H9 (cell line): ENCODE measurements at regions not wholly inside any gene's neighbourhood (a gene's known extent, or its start where the extent isn't known, plus 50 kb on each side); places are given as distances from the start of the nearest gene placed in this dataset.

Source experiments
- DNase-seq: peaks from one replicate; pipeline ENCODE4 v3.0.0-alpha.2; 2017
- H2AFZ ChIP-seq: one replicate; pipeline ENCODE4 v1.6.1; 2013; ENCODE audit warnings: mild to moderate bottlenecking, low read length, control low read depth, moderate library complexity
- H2AK5ac ChIP-seq: 2 replicates; pipeline ENCODE4 v1.6.1; 2013; ENCODE audit warnings: low read length, control low read depth, mixed read lengths; ENCODE audit not compliant: insufficient read length
- H2BK120ac ChIP-seq: one replicate; pipeline ENCODE4 v1.6.1; 2013; ENCODE audit warnings: low read depth, mild to moderate bottlenecking, low read length, control low read depth, inconsistent platforms; ENCODE audit not compliant: poor library complexity, severe bottlenecking
- H2BK12ac ChIP-seq: 2 replicates; pipeline ENCODE4 v1.6.1; 2013; ENCODE audit warnings: low read length, control low read depth, mixed read lengths, low read depth; ENCODE audit not compliant: insufficient read length
- H2BK15ac ChIP-seq: 2 replicates; pipeline ENCODE4 v1.6.1; 2013; ENCODE audit warnings: low read depth, low read length, control low read depth
- H2BK20ac ChIP-seq: one replicate; pipeline ENCODE4 v1.6.1; 2013; ENCODE audit warnings: low read depth, mild to moderate bottlenecking, low read length, control low read depth, inconsistent platforms; ENCODE audit not compliant: poor library complexity, severe bottlenecking
- H2BK5ac ChIP-seq: 2 replicates; pipeline ENCODE4 v1.6.1; 2013; ENCODE audit warnings: low read length, control low read depth, mixed read lengths; ENCODE audit not compliant: insufficient read length
- H3K14ac ChIP-seq: 2 replicates; pipeline ENCODE4 v1.6.1; 2013; ENCODE audit warnings: low read length, control low read depth; ENCODE audit not compliant: insufficient read depth
- H3K18ac ChIP-seq: 2 replicates; pipeline ENCODE4 v1.6.1; 2013; ENCODE audit warnings: low read depth, mild to moderate bottlenecking, mixed read lengths, low read length, control low read depth; ENCODE audit not compliant: insufficient read length
- H3K23ac ChIP-seq: 2 replicates; pipeline ENCODE4 v1.6.1; 2013; ENCODE audit warnings: low read length, control low read depth, mixed read lengths, low read depth; ENCODE audit not compliant: insufficient read length
- H3K23me2 ChIP-seq: 2 replicates; pipeline ENCODE4 v1.6.1; 2013; ENCODE audit warnings: low read depth, mild to moderate bottlenecking, mixed read lengths, low read length, control low read depth; ENCODE audit not compliant: insufficient read length, poor library complexity, severe bottlenecking
- H3K27ac ChIP-seq: 2 replicates; pipeline ENCODE4 v1.5.1; 2013; ENCODE audit warnings: low read length, control low read depth, mixed read lengths, low read depth; ENCODE audit not compliant: insufficient read length
- H3K27me3 ChIP-seq: 2 replicates; pipeline ENCODE4 v1.6.1; 2013; ENCODE audit warnings: low read length, control low read depth, inconsistent platforms; ENCODE audit not compliant: insufficient read depth
- H3K4ac ChIP-seq: 2 replicates; pipeline ENCODE4 v1.6.1; 2013; ENCODE audit warnings: low read depth, mild to moderate bottlenecking, control low read depth, inconsistent platforms, low read length, moderate library complexity
- H3K4me1 ChIP-seq: 2 replicates; pipeline ENCODE4 v1.6.1; 2013; ENCODE audit warnings: low read length, control low read depth, inconsistent platforms; ENCODE audit not compliant: insufficient read depth
- H3K4me2 ChIP-seq: 2 replicates; pipeline ENCODE4 v1.6.1; 2013; ENCODE audit warnings: low read length, control low read depth, mixed read lengths; ENCODE audit not compliant: insufficient read length, insufficient read depth
- H3K56ac ChIP-seq: 2 replicates; pipeline ENCODE4 v1.6.1; 2013; ENCODE audit warnings: low read depth, mild to moderate bottlenecking, mixed read lengths, low read length, control low read depth; ENCODE audit not compliant: insufficient read length
- H3K79me1 ChIP-seq: 2 replicates; pipeline ENCODE4 v1.6.1; 2013; ENCODE audit warnings: low read depth, mild to moderate bottlenecking, moderate library complexity, low read length, control low read depth, inconsistent platforms; ENCODE audit not compliant: insufficient read depth, poor library complexity, severe bottlenecking
- H3K79me2 ChIP-seq: 2 replicates; pipeline ENCODE4 v1.6.1; 2013; ENCODE audit warnings: low read length, control low read depth, inconsistent platforms; ENCODE audit not compliant: insufficient read depth
- H3K9ac ChIP-seq: 2 replicates; pipeline ENCODE4 v1.6.1; 2013; ENCODE audit warnings: low read length, control low read depth, mixed read lengths; ENCODE audit not compliant: insufficient read length; ENCODE audit errors: extremely low read depth
- H3K9me3 ChIP-seq: one replicate; pipeline ENCODE4 v1.6.1; 2013; ENCODE audit warnings: low read depth, low read length, inconsistent platforms; ENCODE audit not compliant: control insufficient read depth
- H3T11ph ChIP-seq: one replicate; pipeline ENCODE4 v1.6.1; 2013; ENCODE audit warnings: mild to moderate bottlenecking, low read length, control low read depth, inconsistent platforms
- H4K20me1 ChIP-seq: one replicate; pipeline ENCODE4 v1.6.1; 2013; ENCODE audit not compliant: control insufficient read depth, insufficient read length, insufficient read depth
- H4K5ac ChIP-seq: 2 replicates; pipeline ENCODE4 v1.6.1; 2013; ENCODE audit warnings: low read depth, mild to moderate bottlenecking, mixed read lengths, low read length, control low read depth; ENCODE audit not compliant: insufficient read length
- H4K8ac ChIP-seq: replicated peaks from 2 replicates; pipeline ENCODE4 v1.6.1; 2013; ENCODE audit warnings: low read length, control low read depth, mixed read lengths, low read depth; ENCODE audit not compliant: insufficient read length
- H4K91ac ChIP-seq: 2 replicates; pipeline ENCODE4 v1.6.1; 2013; ENCODE audit warnings: low read depth, mild to moderate bottlenecking, moderate library complexity, mixed read lengths, low read length, control low read depth; ENCODE audit not compliant: insufficient read length
- H3K27ac Mint-ChIP-seq, 3 experiments: 2 replicates in 2 of 3; 3 replicates in 1 of 3; pipeline ENCODE4 v1.8.0; 2020 to 2021; ENCODE audit warnings: mixed read lengths in 3 of 3, mild to moderate bottlenecking in 1 of 3, moderate library complexity in 1 of 3
- H3K27me3 Mint-ChIP-seq: 2 replicates; pipeline ENCODE4 v1.8.0; 2021; ENCODE audit warnings: low read depth, mild to moderate bottlenecking, moderate library complexity, mixed read lengths
- H3K36me3 Mint-ChIP-seq, 3 experiments: 2 replicates in 2 of 3; 3 replicates in 1 of 3; pipeline ENCODE4 v1.8.0; 2020 to 2021; ENCODE audit warnings: low read depth in 3 of 3, mixed read lengths in 3 of 3; ENCODE audit not compliant: insufficient read depth in 1 of 3
- H3K4me1 Mint-ChIP-seq, 2 experiments: 2 replicates each; pipeline ENCODE4 v1.8.0; 2020; ENCODE audit warnings: mixed read lengths in 2 of 2
- H3K4me3 Mint-ChIP-seq, 2 experiments: 2 replicates in 1 of 2; 3 replicates in 1 of 2; pipeline ENCODE4 v1.8.0; 2020 to 2021; ENCODE audit warnings: mild to moderate bottlenecking in 2 of 2, mixed read lengths in 2 of 2, moderate library complexity in 1 of 2
- H3K9me3 Mint-ChIP-seq, 2 experiments: 2 replicates in 1 of 2; 3 replicates in 1 of 2; pipeline ENCODE4 v1.8.0; 2020; ENCODE audit warnings: mild to moderate bottlenecking in 2 of 2, mixed read lengths in 2 of 2, moderate library complexity in 1 of 2
- CTCF ChIP-seq: fragments of 200-600 bp; sonication (generic); conservative IDR thresholded peaks from 3 replicates; pipeline ENCODE4 v1.8.0; 2021; ENCODE audit warnings: antibody characterized with exemption, mild to moderate bottlenecking
- WGBS: extraction: QIAGEN DNeasy Blood & Tissue Kit; methylation state at CpG from one replicate; pipeline ENCODE4 v1.1.7; 2013; ENCODE audit warnings: missing lambda C conversion rate, low lambda C conversion rate, mixed read lengths; ENCODE audit not compliant: insufficient read length; ENCODE audit errors: extremely low coverage; 5-methylcytosine and 5-hydroxymethylcytosine counted together

GRCh38 chr1:29900712-29901111 lies 664.4 kb downstream of the PTPRU start:
- Histone ChIP-seq H4K20me1 (no peaks in the 10 kb centered on the region), H3K4me1 (no peaks in the 10 kb centered on the region; the same call in 1 of the 2 replicates), H2BK120ac (no peak overlapping the region), H3K18ac (no peak overlapping the region), H3K27ac (no peak overlapping the region), H2BK5ac (no peak overlapping the region), H3K56ac (no peak overlapping the region), H3K23ac (no peak overlapping the region), H2BK12ac (no peak overlapping the region), H2AFZ (no peak overlapping the region), H3K23me2 (no peaks in the 10 kb centered on the region), H3K14ac (no peak overlapping the region), H3K79me1 (no peaks in the 10 kb centered on the region), H3K4ac (no peak overlapping the region), H3K27me3 (no peaks in the 10 kb centered on the region), H3K9me3 (no peaks in the 10 kb centered on the region), H2BK20ac (no peak overlapping the region), H3K4me2 (no peak overlapping the region), H3K79me2 (no peaks in the 10 kb centered on the region), H3K9ac (no peak overlapping the region), H4K5ac (no peak overlapping the region), H4K91ac (no peak overlapping the region), H2BK15ac (no peak overlapping the region), H4K8ac (no peak overlapping the region), H3T11ph (no peak overlapping the region), H2AK5ac (no peak overlapping the region)
- no CpG with 5 or more reads among the region's 3 CpGs for WGBS
- H3K36me3 Mint-ChIP-seq: no peaks in the 10 kb centered on the region
- no peak for TF ChIP-seq CTCF
- H3K9me3 Mint-ChIP-seq: no peaks in the 10 kb centered on the region
- H3K27ac Mint-ChIP-seq: no peak overlapping the region
- no peak overlapping the region for H3K4me3 Mint-ChIP-seq
- H3K4me1 Mint-ChIP-seq: peaks cover 26 to 39% of the 10 kb centered on the region in 2 experiments
- DNase-seq: no peak
- H3K27me3 Mint-ChIP-seq: peaks cover 1% of the 10 kb centered on the region; the same call in 1 of the 2 replicates
